IMR-90 (cell line): ENCODE measurements at regions not wholly inside any gene's neighbourhood (a gene's known extent, or its start where the extent isn't known, plus 50 kb on each side); places are given as distances from the start of the nearest gene placed in this dataset.

Source experiments
- ATAC-seq: fragments of 200-7000 bp; cut with Tn5 transposase; 2 replicates; pipeline ENCODE4 v1.9.1; 2020; ENCODE audit warnings: low read depth, mild to moderate bottlenecking, moderate library complexity
- BruUV-seq: library from RNA; stranded (reverse); fragments of 400-500 nt; replicated peaks from 2 replicates; lab custom pipeline; 2021; lab: Mats Ljungman, UMichigan
- CTCF ChIA-PET: fragments of 300-600 bp; formaldehyde crosslinking; extraction: SDS; loops from one replicate; lab custom pipeline; 2021; ENCODE audit warnings: antibody characterized with exemption; lab: Yijun Ruan, JAX
- POLR2A ChIA-PET: fragments of 300-600 bp; sonication (Branson Sonifier 250); formaldehyde crosslinking; loops from one replicate; lab custom pipeline; 2022; ENCODE audit warnings: antibody characterized with exemption; ENCODE audit not compliant: unreplicated experiment; lab: Charles Lee
- DNase-seq: peaks from one replicate; pipeline ENCODE4 v3.0.0; 2013
- H2AFZ ChIP-seq: replicated peaks from 2 replicates; pipeline ENCODE3; 2013; ENCODE audit warnings: low read length, mild to moderate bottlenecking; ENCODE audit not compliant: poor library complexity
- H2AK5ac ChIP-seq: 2 replicates; pipeline ENCODE4 v1.6.1; 2013; ENCODE audit warnings: low read depth, low read length, inconsistent platforms
- H2AK9ac ChIP-seq: replicated peaks from 2 replicates; pipeline ENCODE3; 2013; ENCODE audit warnings: mild to moderate bottlenecking, low read depth, low read length, moderate library complexity; ENCODE audit not compliant: poor library complexity
- H2BK120ac ChIP-seq: 2 replicates; pipeline ENCODE4 v1.6.1; 2013; ENCODE audit warnings: low read depth, low read length, inconsistent platforms
- H2BK15ac ChIP-seq: 3 replicates; pipeline ENCODE4 v1.6.1; 2013; ENCODE audit warnings: low read depth, low read length, inconsistent platforms
- H2BK20ac ChIP-seq: 2 replicates; pipeline ENCODE4 v1.6.1; 2013; ENCODE audit warnings: low read depth, mild to moderate bottlenecking, inconsistent platforms, low read length, moderate library complexity
- H2BK5ac ChIP-seq: 2 replicates; pipeline ENCODE4 v1.6.1; 2013; ENCODE audit warnings: mild to moderate bottlenecking, low read depth, low read length, inconsistent platforms; ENCODE audit not compliant: poor library complexity, severe bottlenecking
- H3K14ac ChIP-seq: replicated peaks from 2 replicates; pipeline ENCODE4 v1.6.1; 2013; ENCODE audit warnings: low read depth, low read length, inconsistent platforms
- H3K18ac ChIP-seq: 2 replicates; pipeline ENCODE4 v1.6.1; 2013; ENCODE audit warnings: low read depth, low read length, control low read depth
- H3K23ac ChIP-seq: 2 replicates; pipeline ENCODE4 v1.6.1; 2013; ENCODE audit warnings: low read depth, low read length, inconsistent platforms
- H3K27ac ChIP-seq: 2 replicates; pipeline ENCODE4 v1.5.1; 2013; ENCODE audit warnings: mild to moderate bottlenecking, control low read depth, low read length; ENCODE audit not compliant: insufficient read depth
- H3K27me3 ChIP-seq: 2 replicates; pipeline ENCODE4 v1.6.1; 2013; ENCODE audit warnings: low read length; ENCODE audit not compliant: control insufficient read depth, insufficient read depth
- H3K36me3 ChIP-seq: 2 replicates; pipeline ENCODE4 v1.6.1; 2013; ENCODE audit warnings: low read length, mixed read lengths; ENCODE audit not compliant: control insufficient read depth, insufficient read depth
- H3K4ac ChIP-seq: 2 replicates; pipeline ENCODE4 v1.6.1; 2013; ENCODE audit warnings: low read depth, low read length, inconsistent platforms
- H3K4me1 ChIP-seq: 2 replicates; pipeline ENCODE4 v1.6.1; 2013; ENCODE audit warnings: low read length, mixed read lengths; ENCODE audit not compliant: control insufficient read depth, insufficient read depth
- H3K4me2 ChIP-seq: 2 replicates; pipeline ENCODE4 v1.6.1; 2013; ENCODE audit warnings: low read depth, mild to moderate bottlenecking, control low read depth, low read length, moderate library complexity
- H3K4me3 ChIP-seq: 2 replicates; pipeline ENCODE4 v1.5.1; 2013; ENCODE audit warnings: low read depth, mild to moderate bottlenecking, control low read depth, low read length, moderate library complexity; ENCODE audit not compliant: insufficient read depth
- H3K56ac ChIP-seq: 2 replicates; pipeline ENCODE4 v1.6.1; 2013; ENCODE audit warnings: low read length, inconsistent platforms; ENCODE audit not compliant: insufficient read depth; ENCODE audit errors: extremely low read depth
- H3K79me1 ChIP-seq, 2 experiments: 2 replicates each; pipeline ENCODE4 v1.6.1; 2013; ENCODE audit warnings: low read length in 2 of 2, inconsistent platforms in 1 of 2, low read depth in 1 of 2
- H3K9ac ChIP-seq: 2 replicates; pipeline ENCODE4 v1.6.1; 2013; ENCODE audit warnings: low read depth, low read length, control low read depth
- H3K9me1 ChIP-seq: 2 replicates; pipeline ENCODE4 v1.6.1; 2013; ENCODE audit warnings: low read length, inconsistent platforms; ENCODE audit not compliant: insufficient read depth
- H3K9me3 ChIP-seq: 2 replicates; pipeline ENCODE4 v1.6.1; 2013; ENCODE audit warnings: low read length; ENCODE audit not compliant: control insufficient read depth, insufficient read depth
- H4K20me1 ChIP-seq: 2 replicates; pipeline ENCODE4 v1.6.1; 2013; ENCODE audit warnings: low read length, inconsistent platforms; ENCODE audit not compliant: insufficient read depth
- H4K5ac ChIP-seq: 2 replicates; pipeline ENCODE4 v1.6.1; 2013; ENCODE audit warnings: mild to moderate bottlenecking, low read depth, low read length, control low read depth
- H4K8ac ChIP-seq, 2 experiments: 2 replicates each; pipeline ENCODE4 v1.6.1; 2013; ENCODE audit warnings: low read depth in 2 of 2, low read length in 2 of 2, control low read depth in 1 of 2, inconsistent platforms in 1 of 2
- H4K91ac ChIP-seq: 2 replicates; pipeline ENCODE4 v1.6.1; 2013; ENCODE audit warnings: low read depth, low read length, inconsistent platforms; ENCODE audit not compliant: insufficient read depth
- BHLHE40 ChIP-seq: fragments of 150-350 bp; IDR thresholded peaks from 2 replicates; pipeline ENCODE4 v1.6.1; 2016; ENCODE audit warnings: mild to moderate bottlenecking, low read depth, low read length
- CHD1 ChIP-seq: IDR thresholded peaks from 2 replicates; pipeline ENCODE4 v1.6.1; 2012; ENCODE audit warnings: low read depth, low read length, improper control_type of control experiment
- CTCF ChIP-seq: conservative IDR thresholded peaks from 2 replicates; pipeline ENCODE4 v1.5.1; 2012; ENCODE audit warnings: mild to moderate bottlenecking, low read depth, low read length, improper control_type of control experiment
- MAFK ChIP-seq: IDR thresholded peaks from 2 replicates; pipeline ENCODE4 v1.6.1; 2012; ENCODE audit warnings: low read depth, low read length, improper control_type of control experiment
- RAD21 ChIP-seq: IDR thresholded peaks from 2 replicates; pipeline ENCODE4 v1.6.1; 2012; ENCODE audit warnings: low read length, improper control_type of control experiment
- SMC3 ChIP-seq: fragments of 150-350 bp; IDR thresholded peaks from 2 replicates; pipeline ENCODE4 v1.6.1; 2016; ENCODE audit warnings: low read depth, mild to moderate bottlenecking, antibody characterized with exemption, low read length, moderate library complexity
- WGBS, 2 experiments: methylation state at CpG; one replicate each; pipeline versions ENCODE4 v1.1.5 to v1.1.7; 2013; ENCODE audit warnings: missing lambda C conversion rate in 2 of 2; ENCODE audit not compliant: insufficient read length in 1 of 2; ENCODE audit errors: extremely low coverage in 2 of 2; 5-methylcytosine and 5-hydroxymethylcytosine counted together
- dilution Hi-C: fragments of 300-500 bp; cut with HindIII; formaldehyde crosslinking; loops from one replicate; pipeline ENCODE4 v1.14.3; 2018; ENCODE audit warnings: low sequenced_read_pairs; ENCODE audit not compliant: unreplicated experiment
- in situ Hi-C: fragments of 300-500 bp; cut with MboI; formaldehyde crosslinking; loops from 3 replicates; pipeline ENCODE4 v1.14.3; 2019; ENCODE audit warnings: low sequenced_read_pairs, inconsistent platforms, mixed read lengths
- intact Hi-C: fragments of 100-400 bp; cut with micrococcal nuclease; formaldehyde crosslinking; loops from 2 replicates; pipeline ENCODE4 v1.10.0; 2022

DNA sequence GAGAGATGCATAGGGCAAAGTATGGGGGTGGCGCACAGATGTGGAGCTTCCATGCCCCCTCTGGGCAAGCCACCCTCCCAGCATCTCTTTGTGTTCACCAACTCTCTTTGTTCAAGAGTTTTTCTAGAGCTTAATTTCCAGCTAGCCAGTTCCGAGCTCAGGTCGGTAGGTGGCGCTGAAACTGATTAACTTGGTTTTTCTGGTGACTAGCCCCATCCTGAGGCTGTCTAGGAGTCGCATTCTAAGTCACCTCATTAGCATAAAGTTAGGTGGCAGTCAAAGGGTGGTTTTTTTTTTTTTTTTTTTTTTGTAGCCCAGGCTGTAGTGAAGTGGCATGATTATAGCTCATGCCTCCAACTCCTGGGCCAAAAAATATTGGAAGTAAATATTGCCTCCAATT is 476.4 kb downstream of the KDM4C start:
- H3K56ac ChIP-seq = no peak overlapping the region
- H3K4me3 ChIP-seq = no peak overlapping the region
- no peak overlapping the region for H2AK5ac ChIP-seq
- WGBS, 2 experiments = 60% methylated on average over 1 of the region's 5 CpGs; no CpG with 5 or more reads in 1 of the 2 experiments
- no peaks in the 10 kb centered on the region for H3K9me3 ChIP-seq
- no peak overlapping the region for H4K91ac ChIP-seq
- DNase-seq (peak; percentile 22), ATAC-seq (peak; percentile 64)
- H3K79me1 ChIP-seq = no peaks in the 10 kb centered on the region
- H2BK5ac ChIP-seq = no peak overlapping the region
- H4K20me1 ChIP-seq = no peaks in the 10 kb centered on the region
- H3K4me1 ChIP-seq = no peaks in the 10 kb centered on the region
- CTCF ChIA-PET = interaction anchor here (0.6 to 0.8 kb wide), 6 partner anchors 11 to 457 kb away, joined by 3 to 4 read pairs (median 4); no protein-coding TSS in a partner anchor
- peaks cover 3% of the 10 kb centered on the region; the same call in 1 of the 2 replicates for H3K27me3 ChIP-seq
- H2AK9ac ChIP-seq = no peak overlapping the region
- no peak overlapping the region for H3K18ac ChIP-seq
- no peak overlapping the region for H2AFZ ChIP-seq
- no peak overlapping the region for H2BK120ac ChIP-seq
- no peaks in the 10 kb centered on the region for H3K9me1 ChIP-seq
- no peak overlapping the region for H3K9ac ChIP-seq
- no peak overlapping the region for H3K14ac ChIP-seq
- no peak overlapping the region for H2BK15ac ChIP-seq
- dilution Hi-C loops (no loop called here), in situ Hi-C loops (no loop called here), intact Hi-C loops (loop anchor here (5.0 kb wide), 1 partner anchor 182 kb away; no protein-coding TSS in a partner anchor)
- no TSS peak for BruUV-seq
- no peak for TF ChIP-seq CHD1
- peak; percentile 38 for TF ChIP-seq RAD21
- TF ChIP-seq SMC3 = peak; percentile 35
- TF ChIP-seq BHLHE40 = no peak
- TF ChIP-seq MAFK = no peak
- peak; percentile 61 for TF ChIP-seq CTCF
- H3K36me3 ChIP-seq = no peaks in the 10 kb centered on the region
- H3K4me2 ChIP-seq = no peak overlapping the region
- no peak overlapping the region for H3K27ac ChIP-seq
- POLR2A ChIA-PET = no interaction called here
- H3K4ac ChIP-seq = no peak overlapping the region
- H4K5ac ChIP-seq = no peak overlapping the region
- H4K8ac ChIP-seq = no peak overlapping the region
- H3K23ac ChIP-seq = no peak overlapping the region
- no peak overlapping the region for H2BK20ac ChIP-seq
